OCI-LY1 (cell line): ENCODE measurements at regions not wholly inside any gene's neighbourhood (a gene's known extent, or its start where the extent isn't known, plus 50 kb on each side); places are given as distances from the start of the nearest gene placed in this dataset.

Experiments
- H2AFZ ChIP-seq: fragments of 200-600 bp; sonication (generic), shearing (Covaris generic); 2 replicates; pipeline ENCODE4 v1.6.0; 2014; ENCODE audit warnings: antibody characterized with exemption, mild to moderate bottlenecking, low read length
- H3F3A ChIP-seq: fragments of 200-600 bp; sonication (generic), shearing (Covaris generic); 2 replicates; pipeline ENCODE4 v1.6.0; 2014; ENCODE audit warnings: mild to moderate bottlenecking, antibody characterized with exemption, low read length, moderate library complexity; ENCODE audit not compliant: insufficient read depth
- H3K27ac ChIP-seq: fragments of 200-600 bp; sonication (generic); 2 replicates; pipeline ENCODE4 v1.5.1; 2014; ENCODE audit warnings: low read length, mixed run types, mild to moderate bottlenecking, low read depth; ENCODE audit not compliant: poor library complexity, severe bottlenecking
- H3K27me3 ChIP-seq: fragments of 200-600 bp; sonication (generic); 2 replicates; pipeline ENCODE4 v1.6.0; 2014; ENCODE audit warnings: antibody characterized with exemption, mild to moderate bottlenecking, low read length, moderate library complexity; ENCODE audit not compliant: insufficient read depth
- H3K36me3 ChIP-seq: fragments of 200-600 bp; sonication (generic); 2 replicates; pipeline ENCODE4 v1.6.1; 2014; ENCODE audit warnings: mild to moderate bottlenecking, antibody characterized with exemption, low read length, moderate library complexity, mixed read lengths; ENCODE audit not compliant: insufficient read depth
- H3K4me1 ChIP-seq: fragments of 200-600 bp; sonication (generic); 2 replicates; pipeline ENCODE4 v1.5.1; 2014; ENCODE audit warnings: mild to moderate bottlenecking, low read length, moderate library complexity; ENCODE audit not compliant: insufficient read depth, severe bottlenecking
- H3K4me2 ChIP-seq: fragments of 200-600 bp; sonication (generic), shearing (Covaris generic); 2 replicates; pipeline ENCODE4 v1.6.1; 2014; ENCODE audit warnings: low read length
- H3K4me3 ChIP-seq: fragments of 200-600 bp; sonication (generic); 2 replicates; pipeline ENCODE4 v1.5.1; 2014; ENCODE audit warnings: low read length, low read depth, mild to moderate bottlenecking, mixed read lengths; ENCODE audit not compliant: poor library complexity, severe bottlenecking
- H3K79me2 ChIP-seq: fragments of 200-600 bp; shearing (Covaris generic); 2 replicates; pipeline ENCODE4 v1.6.1; 2016; ENCODE audit warnings: mixed run types, low read length, mixed read lengths; ENCODE audit not compliant: insufficient read depth
- H3K9ac ChIP-seq: fragments of 200-600 bp; sonication (generic), shearing (Covaris generic); 2 replicates; pipeline ENCODE4 v1.6.1; 2014; ENCODE audit warnings: mild to moderate bottlenecking, low read length, mixed read lengths
- H3K9me2 ChIP-seq: fragments of 200-600 bp; sonication (generic), shearing (Covaris generic); 2 replicates; pipeline ENCODE4 v1.6.1; 2014; ENCODE audit warnings: low read depth, mild to moderate bottlenecking, low read length, mixed read lengths
- H3K9me3 ChIP-seq: fragments of 200-600 bp; shearing (Covaris generic); 2 replicates; pipeline ENCODE4 v1.6.1; 2014; ENCODE audit warnings: low read length, mixed read lengths
- H4K20me1 ChIP-seq: fragments of 200-600 bp; sonication (generic), shearing (Covaris generic); 2 replicates; pipeline ENCODE4 v1.6.0; 2016; ENCODE audit warnings: mild to moderate bottlenecking, low read length; ENCODE audit not compliant: insufficient read depth
- EZH2 ChIP-seq: fragments of 200-600 bp; sonication (generic), shearing (Covaris generic); IDR thresholded peaks from 2 replicates; pipeline ENCODE4 v1.8.0; 2017; ENCODE audit warnings: borderline replicate concordance, mixed run types, mild to moderate bottlenecking, antibody characterized with exemption, low read length, moderate library complexity, mixed read lengths
- TF ChIP-seq, protein P1 (sequence below): fragments of 200-600 bp; sonication (generic), shearing (Covaris generic); IDR thresholded peaks from 2 replicates; pipeline ENCODE4 v1.5.1; 2017; ENCODE audit warnings: mild to moderate bottlenecking, antibody characterized with exemption, low read length, moderate library complexity, mixed read lengths

DNA sequence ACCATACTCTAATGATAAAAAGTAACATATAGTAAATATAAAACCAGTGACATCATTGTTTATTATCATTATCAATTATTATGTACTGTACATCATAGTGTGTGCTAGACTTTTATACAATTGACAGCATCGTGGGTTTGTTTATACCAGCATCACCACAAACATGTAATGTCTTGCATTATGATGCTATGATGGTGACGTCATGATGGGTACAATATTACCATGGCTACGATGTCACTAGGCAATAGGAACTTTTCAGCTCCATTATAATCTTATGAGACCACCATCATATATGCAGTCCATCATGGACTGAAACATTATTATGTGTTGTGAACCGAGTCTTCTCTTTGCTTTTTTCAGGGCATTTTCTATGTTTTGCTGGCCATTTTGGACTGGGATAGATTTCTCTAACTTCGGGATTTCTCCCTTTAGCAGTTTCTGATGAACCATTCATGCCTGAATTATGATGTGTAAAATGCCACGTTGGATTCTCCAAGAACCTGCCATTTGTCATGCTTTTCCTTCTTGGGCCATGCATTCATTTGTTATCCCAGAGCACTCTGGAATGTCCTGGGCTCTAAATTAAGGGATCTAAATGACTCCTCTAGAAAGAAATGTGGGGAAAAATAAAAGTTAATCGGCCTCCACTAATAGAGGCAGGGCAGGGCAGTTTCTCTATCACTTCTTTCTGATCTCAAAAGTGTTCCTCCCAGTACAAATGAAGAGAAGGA, 325.6 kb upstream of the TNP1 start:
- H3K9ac ChIP-seq, result no peak overlapping the region
- no peaks in the 10 kb centered on the region for H3K9me3 ChIP-seq
- H3K27me3 ChIP-seq, result no peaks in the 10 kb centered on the region
- H3K36me3 ChIP-seq, result no peaks in the 10 kb centered on the region
- H3K9me2 ChIP-seq, result no peaks in the 10 kb centered on the region
- no peaks in the 10 kb centered on the region for H3K4me1 ChIP-seq
- H3F3A ChIP-seq, result no peaks in the 10 kb centered on the region
- TF ChIP-seq, protein P1, sequence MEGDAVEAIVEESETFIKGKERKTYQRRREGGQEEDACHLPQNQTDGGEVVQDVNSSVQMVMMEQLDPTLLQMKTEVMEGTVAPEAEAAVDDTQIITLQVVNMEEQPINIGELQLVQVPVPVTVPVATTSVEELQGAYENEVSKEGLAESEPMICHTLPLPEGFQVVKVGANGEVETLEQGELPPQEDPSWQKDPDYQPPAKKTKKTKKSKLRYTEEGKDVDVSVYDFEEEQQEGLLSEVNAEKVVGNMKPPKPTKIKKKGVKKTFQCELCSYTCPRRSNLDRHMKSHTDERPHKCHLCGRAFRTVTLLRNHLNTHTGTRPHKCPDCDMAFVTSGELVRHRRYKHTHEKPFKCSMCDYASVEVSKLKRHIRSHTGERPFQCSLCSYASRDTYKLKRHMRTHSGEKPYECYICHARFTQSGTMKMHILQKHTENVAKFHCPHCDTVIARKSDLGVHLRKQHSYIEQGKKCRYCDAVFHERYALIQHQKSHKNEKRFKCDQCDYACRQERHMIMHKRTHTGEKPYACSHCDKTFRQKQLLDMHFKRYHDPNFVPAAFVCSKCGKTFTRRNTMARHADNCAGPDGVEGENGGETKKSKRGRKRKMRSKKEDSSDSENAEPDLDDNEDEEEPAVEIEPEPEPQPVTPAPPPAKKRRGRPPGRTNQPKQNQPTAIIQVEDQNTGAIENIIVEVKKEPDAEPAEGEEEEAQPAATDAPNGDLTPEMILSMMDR, result no peak
- TF ChIP-seq EZH2, result no peak
- H2AFZ ChIP-seq, result no peak overlapping the region
- no peak overlapping the region for H3K4me3 ChIP-seq
- no peak overlapping the region for H3K4me2 ChIP-seq
- no peaks in the 10 kb centered on the region for H4K20me1 ChIP-seq
- H3K79me2 ChIP-seq, result no peaks in the 10 kb centered on the region
- H3K27ac ChIP-seq, result no peak overlapping the region

DNA sequence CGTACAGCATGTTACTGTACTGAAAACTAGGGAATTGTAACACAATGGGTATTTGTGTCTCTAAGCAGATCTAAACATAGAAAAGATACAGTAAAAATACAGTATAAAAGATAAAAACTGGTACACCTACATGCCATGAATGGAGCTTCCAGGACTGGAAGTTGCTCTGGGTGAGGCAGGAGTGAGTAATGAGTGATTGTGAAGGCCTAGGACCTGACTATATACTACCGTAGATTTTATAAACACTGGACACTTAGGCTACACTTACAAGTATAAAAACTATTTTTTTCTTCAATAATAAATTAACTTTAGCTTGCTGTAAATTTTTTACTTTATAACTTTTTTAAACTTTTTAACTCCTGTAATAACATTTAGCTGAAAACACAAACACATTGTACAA, 324.4 kb upstream of the TNP1 start:
- no peak overlapping the region for H3K4me2 ChIP-seq
- no peak overlapping the region for H2AFZ ChIP-seq
- no peaks in the 10 kb centered on the region for H3K79me2 ChIP-seq
- H3K4me3 ChIP-seq, result no peak overlapping the region
- H3K27ac ChIP-seq, result no peak overlapping the region
- H3K27me3 ChIP-seq, result no peaks in the 10 kb centered on the region
- no peaks in the 10 kb centered on the region for H3K9me2 ChIP-seq
- H3K9ac ChIP-seq, result no peak overlapping the region
- H4K20me1 ChIP-seq, result no peaks in the 10 kb centered on the region
- H3K9me3 ChIP-seq, result no peaks in the 10 kb centered on the region
- H3K4me1 ChIP-seq, result no peaks in the 10 kb centered on the region
- no peaks in the 10 kb centered on the region for H3F3A ChIP-seq
- TF ChIP-seq, protein P1, result no peak
- TF ChIP-seq EZH2, result no peak
- H3K36me3 ChIP-seq, result no peaks in the 10 kb centered on the region

DNA sequence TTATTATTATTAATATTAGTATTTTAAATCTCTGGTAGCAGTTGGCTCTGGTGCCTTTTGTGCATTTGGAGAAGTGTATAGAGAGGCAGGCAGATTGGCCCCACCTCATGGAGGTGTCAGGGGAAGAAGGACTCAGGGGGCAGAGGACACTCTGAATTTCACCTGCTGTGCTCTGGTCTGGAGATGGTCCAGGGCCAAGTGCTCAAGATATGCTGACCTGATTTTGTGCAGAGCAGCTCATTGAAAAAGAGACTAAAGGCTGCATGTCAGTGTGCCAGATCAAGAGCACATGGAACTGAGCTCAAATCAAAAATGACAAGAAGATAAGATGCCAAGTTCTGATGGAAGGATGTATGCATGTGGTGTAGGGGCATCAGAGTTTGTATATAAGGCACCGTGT, 323.6 kb upstream of the TNP1 start:
- H3K4me3 ChIP-seq, result no peak overlapping the region
- H3K9me2 ChIP-seq, result no peaks in the 10 kb centered on the region
- no peaks in the 10 kb centered on the region for H3K9me3 ChIP-seq
- H3K79me2 ChIP-seq, result no peaks in the 10 kb centered on the region
- no peaks in the 10 kb centered on the region for H4K20me1 ChIP-seq
- H3K4me1 ChIP-seq, result no peaks in the 10 kb centered on the region
- H3K27me3 ChIP-seq, result no peaks in the 10 kb centered on the region
- TF ChIP-seq EZH2, result no peak
- TF ChIP-seq, protein P1, result no peak
- no peak overlapping the region for H3K9ac ChIP-seq
- no peaks in the 10 kb centered on the region for H3K36me3 ChIP-seq
- H3K27ac ChIP-seq, result no peak overlapping the region
- no peaks in the 10 kb centered on the region for H3F3A ChIP-seq
- H3K4me2 ChIP-seq, result no peak overlapping the region
- H2AFZ ChIP-seq, result no peak overlapping the region
